ENCODE measurements at regions not wholly inside any gene's neighbourhood (a gene's known extent, or its start where the extent isn't known, plus 50 kb on each side); places are given as distances from the start of the nearest gene placed in this dataset.
A peak's percentile ranks its signal among the peaks of the same experiment; 100 is the strongest.

GRCh38 chr18:11274144-11274794, 124.9 kb upstream of the PIEZO2 start (continued):
- TF ChIP-seq, protein P1, sequence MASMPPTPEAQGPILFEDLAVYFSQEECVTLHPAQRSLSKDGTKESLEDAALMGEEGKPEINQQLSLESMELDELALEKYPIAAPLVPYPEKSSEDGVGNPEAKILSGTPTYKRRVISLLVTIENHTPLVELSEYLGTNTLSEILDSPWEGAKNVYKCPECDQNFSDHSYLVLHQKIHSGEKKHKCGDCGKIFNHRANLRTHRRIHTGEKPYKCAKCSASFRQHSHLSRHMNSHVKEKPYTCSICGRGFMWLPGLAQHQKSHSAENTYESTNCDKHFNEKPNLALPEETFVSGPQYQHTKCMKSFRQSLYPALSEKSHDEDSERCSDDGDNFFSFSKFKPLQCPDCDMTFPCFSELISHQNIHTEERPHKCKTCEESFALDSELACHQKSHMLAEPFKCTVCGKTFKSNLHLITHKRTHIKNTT (CRISPR knock-in tag; IDR thresholded peaks at IDR 0.05), result no peak
- TF ChIP-seq EZH2 (conservative IDR thresholded peaks at IDR 0.05; ENCODE audit: low read depth, low read length) (no peak), ZNF180 (CRISPR knock-in tag; IDR thresholded peaks at IDR 0.05; ENCODE audit: borderline replicate concordance, low read depth) (no peak), RFXAP (CRISPR knock-in tag; IDR thresholded peaks at IDR 0.05; ENCODE audit: borderline replicate concordance) (no peak), XRCC5 (optimal IDR thresholded peaks at IDR 0.05; ENCODE audit: low read length) (peak; percentile 56), ZNF713 (CRISPR knock-in tag; IDR thresholded peaks at IDR 0.05) (no peak), ZC3H13 (CRISPR knock-in tag; IDR thresholded peaks at IDR 0.05) (no peak), ZSCAN20 (CRISPR knock-in tag; IDR thresholded peaks at IDR 0.05; ENCODE audit: borderline replicate concordance) (no peak), ZSCAN5A (CRISPR knock-in tag; IDR thresholded peaks at IDR 0.05; ENCODE audit: borderline replicate concordance) (no peak), ZNF362 (CRISPR knock-in tag; IDR thresholded peaks at IDR 0.05; ENCODE audit: borderline replicate concordance) (no peak; the same call in 1 of the 2 replicates), KDM2A (CRISPR knock-in tag; IDR thresholded peaks at IDR 0.05; ENCODE audit: borderline replicate concordance, low read depth) (0 out of 2 replicates have a peak, but pooled peaks have one; percentile 26), ZNF225 (CRISPR knock-in tag; IDR thresholded peaks at IDR 0.05) (no peak), AHR (CRISPR knock-in tag; IDR thresholded peaks at IDR 0.05) (no peak), ZSCAN29 (CRISPR knock-in tag; conservative IDR thresholded peaks at IDR 0.05) (no peak), STAG1 (CRISPR knock-in tag; IDR thresholded peaks at IDR 0.05) (no peak), ARNT (IDR thresholded peaks at IDR 0.05) (no peak), ZNF24 (IDR thresholded peaks at IDR 0.05) (no peak), PREB (CRISPR knock-in tag; IDR thresholded peaks at IDR 0.05) (no peak), NR2F2 (IDR thresholded peaks at IDR 0.05; ENCODE audit: borderline replicate concordance, low read depth) (0 out of 2 replicates have a peak, but pooled peaks have one; percentile 38), GZF1 (CRISPR knock-in tag; IDR thresholded peaks at IDR 0.05) (no peak), IKZF1 (IDR thresholded peaks at IDR 0.05) (no peak), AGO2 (optimal IDR thresholded peaks at IDR 0.05; ENCODE audit: low read depth, low read length) (no peak)
- TF ChIP-seq, protein P2, sequence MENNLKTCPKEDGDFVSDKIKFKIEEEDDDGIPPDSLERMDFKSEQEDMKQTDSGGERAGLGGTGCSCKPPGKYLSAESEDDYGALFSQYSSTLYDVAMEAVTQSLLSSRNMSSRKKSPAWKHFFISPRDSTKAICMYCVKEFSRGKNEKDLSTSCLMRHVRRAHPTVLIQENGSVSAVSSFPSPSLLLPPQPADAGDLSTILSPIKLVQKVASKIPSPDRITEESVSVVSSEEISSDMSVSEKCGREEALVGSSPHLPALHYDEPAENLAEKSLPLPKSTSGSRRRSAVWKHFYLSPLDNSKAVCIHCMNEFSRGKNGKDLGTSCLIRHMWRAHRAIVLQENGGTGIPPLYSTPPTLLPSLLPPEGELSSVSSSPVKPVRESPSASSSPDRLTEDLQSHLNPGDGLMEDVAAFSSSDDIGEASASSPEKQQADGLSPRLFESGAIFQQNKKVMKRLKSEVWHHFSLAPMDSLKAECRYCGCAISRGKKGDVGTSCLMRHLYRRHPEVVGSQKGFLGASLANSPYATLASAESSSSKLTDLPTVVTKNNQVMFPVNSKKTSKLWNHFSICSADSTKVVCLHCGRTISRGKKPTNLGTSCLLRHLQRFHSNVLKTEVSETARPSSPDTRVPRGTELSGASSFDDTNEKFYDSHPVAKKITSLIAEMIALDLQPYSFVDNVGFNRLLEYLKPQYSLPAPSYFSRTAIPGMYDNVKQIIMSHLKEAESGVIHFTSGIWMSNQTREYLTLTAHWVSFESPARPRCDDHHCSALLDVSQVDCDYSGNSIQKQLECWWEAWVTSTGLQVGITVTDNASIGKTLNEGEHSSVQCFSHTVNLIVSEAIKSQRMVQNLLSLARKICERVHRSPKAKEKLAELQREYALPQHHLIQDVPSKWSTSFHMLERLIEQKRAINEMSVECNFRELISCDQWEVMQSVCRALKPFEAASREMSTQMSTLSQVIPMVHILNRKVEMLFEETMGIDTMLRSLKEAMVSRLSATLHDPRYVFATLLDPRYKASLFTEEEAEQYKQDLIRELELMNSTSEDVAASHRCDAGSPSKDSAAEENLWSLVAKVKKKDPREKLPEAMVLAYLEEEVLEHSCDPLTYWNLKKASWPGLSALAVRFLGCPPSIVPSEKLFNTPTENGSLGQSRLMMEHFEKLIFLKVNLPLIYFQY (CRISPR knock-in tag; IDR thresholded peaks at IDR 0.05; ENCODE audit: borderline replicate concordance), result no peak
